WTC11 (cell line): ENCODE measurements at regions not wholly inside any gene's neighbourhood (a gene's known extent, or its start where the extent isn't known, plus 50 kb on each side); places are given as distances from the start of the nearest gene placed in this dataset.

Source experiments
- ATAC-seq: fragments of 200-7000 bp; cut with Tn5 transposase; 2 replicates; pipeline ENCODE4 v1.10.0; 2021; ENCODE audit warnings: mild to moderate bottlenecking, moderate library complexity
- CTCF ChIA-PET: fragments of 300-600 bp; sonication (Branson Sonifier 250); formaldehyde crosslinking; loops from one replicate; lab custom pipeline; 2021; ENCODE audit warnings: antibody characterized with exemption; lab: Charles Lee
- POLR2A ChIA-PET: fragments of 350-600 bp; sonication (Branson Sonifier 250); formaldehyde crosslinking; loops from one replicate; lab custom pipeline; 2021; ENCODE audit warnings: antibody characterized with exemption; lab: Charles Lee
- DNase-seq: peaks from one replicate; pipeline ENCODE4 v3.0.0; 2021; ENCODE audit warnings: low spot score
- H3K27ac Mint-ChIP-seq: 2 replicates; pipeline ENCODE4 v1.8.0; 2021; ENCODE audit warnings: mixed read lengths
- H3K27me3 Mint-ChIP-seq: 2 replicates; pipeline ENCODE4 v1.8.0; 2021; ENCODE audit warnings: low read depth, mild to moderate bottlenecking, moderate library complexity, mixed read lengths
- H3K36me3 Mint-ChIP-seq: 2 replicates; pipeline ENCODE4 v1.8.0; 2021; ENCODE audit warnings: mixed read lengths
- H3K4me1 Mint-ChIP-seq: 2 replicates; pipeline ENCODE4 v1.8.0; 2022; ENCODE audit warnings: mixed read lengths
- H3K4me3 Mint-ChIP-seq: 2 replicates; pipeline ENCODE4 v1.8.0; 2021; ENCODE audit warnings: mild to moderate bottlenecking, moderate library complexity, mixed read lengths
- H3K9me3 Mint-ChIP-seq: 2 replicates; pipeline ENCODE4 v1.8.0; 2021; ENCODE audit warnings: mixed read lengths
- ATF2 ChIP-seq: sonication (generic); formaldehyde crosslinking; IDR thresholded peaks from 2 replicates; pipeline ENCODE4 v1.8.1; 2022; ENCODE audit warnings: low read depth, missing genetic modification reagents, borderline replicate concordance
- CBFB ChIP-seq: sonication (generic); formaldehyde crosslinking; IDR thresholded peaks from 2 replicates; pipeline ENCODE4 v1.8.1; 2022; ENCODE audit warnings: mild to moderate bottlenecking, low read depth, missing genetic modification reagents
- E2F5 ChIP-seq: sonication (generic); formaldehyde crosslinking; IDR thresholded peaks from 2 replicates; pipeline ENCODE4 v1.8.1; 2022; ENCODE audit warnings: mild to moderate bottlenecking, moderate library complexity, missing genetic modification reagents
- FOXP1 ChIP-seq: sonication (generic); formaldehyde crosslinking; IDR thresholded peaks from 2 replicates; pipeline ENCODE4 v1.8.0; 2022; ENCODE audit warnings: missing genetic modification reagents, mild to moderate bottlenecking, moderate library complexity, borderline replicate concordance
- JUN ChIP-seq: sonication (generic); formaldehyde crosslinking; IDR thresholded peaks from 2 replicates; pipeline ENCODE4 v1.8.0; 2023; ENCODE audit warnings: mild to moderate bottlenecking, missing genetic modification reagents
- NFATC4 ChIP-seq: fragments of 250-450 bp; sonication (Bioruptor Pico); IDR thresholded peaks from 2 replicates; pipeline ENCODE4 v1.9.0; 2021; ENCODE audit warnings: mild to moderate bottlenecking
- NFE2L1 ChIP-seq: sonication (generic); formaldehyde crosslinking; IDR thresholded peaks from 2 replicates; pipeline ENCODE4 v1.8.1; 2023; ENCODE audit warnings: missing genetic modification reagents
- NFYB ChIP-seq: sonication (generic); formaldehyde crosslinking; conservative IDR thresholded peaks from 2 replicates; pipeline ENCODE4 v1.8.0; 2022; ENCODE audit warnings: low read depth, missing genetic modification reagents
- NR1H2 ChIP-seq: sonication (generic); formaldehyde crosslinking; IDR thresholded peaks from 2 replicates; pipeline ENCODE4 v1.9.0; 2021; ENCODE audit warnings: mild to moderate bottlenecking, moderate library complexity, missing genetic modification reagents
- PRRX2 ChIP-seq: fragments of 250-450 bp; sonication (Bioruptor Pico); IDR thresholded peaks from 2 replicates; pipeline ENCODE4 v1.8.0; 2021; ENCODE audit warnings: mild to moderate bottlenecking
- SMAD3 ChIP-seq: sonication (generic); formaldehyde crosslinking; IDR thresholded peaks from 2 replicates; pipeline ENCODE4 v1.8.0; 2022; ENCODE audit warnings: missing genetic modification reagents, mild to moderate bottlenecking, borderline replicate concordance
- SMAD4 ChIP-seq: sonication (generic); formaldehyde crosslinking; IDR thresholded peaks from 2 replicates; pipeline ENCODE4 v1.8.0; 2022; ENCODE audit warnings: mild to moderate bottlenecking, missing genetic modification reagents
- TEAD1 ChIP-seq: sonication (generic); formaldehyde crosslinking; IDR thresholded peaks from 2 replicates; pipeline ENCODE4 v1.8.0; 2022; ENCODE audit warnings: mild to moderate bottlenecking, missing genetic modification reagents
- TEAD4 ChIP-seq: sonication (generic); formaldehyde crosslinking; IDR thresholded peaks from 2 replicates; pipeline ENCODE4 v1.8.0; 2022; ENCODE audit warnings: mild to moderate bottlenecking, missing genetic modification reagents
- TP53 ChIP-seq: sonication (generic); formaldehyde crosslinking; IDR thresholded peaks from 2 replicates; pipeline ENCODE4 v1.8.1; 2023; ENCODE audit warnings: mild to moderate bottlenecking, missing genetic modification reagents
- ZNF138 ChIP-seq: sonication (generic); formaldehyde crosslinking; conservative IDR thresholded peaks from 2 replicates; pipeline ENCODE4 v1.8.1; 2022; ENCODE audit warnings: mild to moderate bottlenecking, moderate library complexity, missing genetic modification reagents
- ZNF219 ChIP-seq: sonication (generic); formaldehyde crosslinking; IDR thresholded peaks from 2 replicates; pipeline ENCODE4 v1.8.0; 2023; ENCODE audit warnings: missing genetic modification reagents, mild to moderate bottlenecking, borderline replicate concordance
- ZNF416 ChIP-seq: fragments of 250-450 bp; sonication (Bioruptor Pico); IDR thresholded peaks from 2 replicates; pipeline ENCODE4 v1.9.0; 2021; ENCODE audit warnings: mild to moderate bottlenecking, inconsistent platforms
- ZNF671 ChIP-seq: fragments of 250-450 bp; sonication (Bioruptor Pico); IDR thresholded peaks from 2 replicates; pipeline ENCODE4 v1.8.0; 2021; ENCODE audit warnings: mild to moderate bottlenecking
- TF ChIP-seq, protein P1 (sequence below): sonication (generic); formaldehyde crosslinking; IDR thresholded peaks from 2 replicates; pipeline ENCODE4 v1.8.0; 2023; ENCODE audit warnings: missing genetic modification reagents, mild to moderate bottlenecking, borderline replicate concordance
- TF ChIP-seq, protein P2 (sequence below): sonication (generic); formaldehyde crosslinking; IDR thresholded peaks from 2 replicates; pipeline ENCODE4 v1.8.1; 2022; ENCODE audit warnings: mild to moderate bottlenecking, missing genetic modification reagents, moderate library complexity, borderline replicate concordance

- no peaks in the 10 kb centered on the region for H3K27me3 Mint-ChIP-seq
- H3K36me3 Mint-ChIP-seq = no peaks in the 10 kb centered on the region
- ChIA-PET POLR2A (no interaction called here), CTCF (no interaction called here)
- TF ChIP-seq ZNF416 (CRISPR knock-in tag) = no peak
- TF ChIP-seq, protein P1, sequence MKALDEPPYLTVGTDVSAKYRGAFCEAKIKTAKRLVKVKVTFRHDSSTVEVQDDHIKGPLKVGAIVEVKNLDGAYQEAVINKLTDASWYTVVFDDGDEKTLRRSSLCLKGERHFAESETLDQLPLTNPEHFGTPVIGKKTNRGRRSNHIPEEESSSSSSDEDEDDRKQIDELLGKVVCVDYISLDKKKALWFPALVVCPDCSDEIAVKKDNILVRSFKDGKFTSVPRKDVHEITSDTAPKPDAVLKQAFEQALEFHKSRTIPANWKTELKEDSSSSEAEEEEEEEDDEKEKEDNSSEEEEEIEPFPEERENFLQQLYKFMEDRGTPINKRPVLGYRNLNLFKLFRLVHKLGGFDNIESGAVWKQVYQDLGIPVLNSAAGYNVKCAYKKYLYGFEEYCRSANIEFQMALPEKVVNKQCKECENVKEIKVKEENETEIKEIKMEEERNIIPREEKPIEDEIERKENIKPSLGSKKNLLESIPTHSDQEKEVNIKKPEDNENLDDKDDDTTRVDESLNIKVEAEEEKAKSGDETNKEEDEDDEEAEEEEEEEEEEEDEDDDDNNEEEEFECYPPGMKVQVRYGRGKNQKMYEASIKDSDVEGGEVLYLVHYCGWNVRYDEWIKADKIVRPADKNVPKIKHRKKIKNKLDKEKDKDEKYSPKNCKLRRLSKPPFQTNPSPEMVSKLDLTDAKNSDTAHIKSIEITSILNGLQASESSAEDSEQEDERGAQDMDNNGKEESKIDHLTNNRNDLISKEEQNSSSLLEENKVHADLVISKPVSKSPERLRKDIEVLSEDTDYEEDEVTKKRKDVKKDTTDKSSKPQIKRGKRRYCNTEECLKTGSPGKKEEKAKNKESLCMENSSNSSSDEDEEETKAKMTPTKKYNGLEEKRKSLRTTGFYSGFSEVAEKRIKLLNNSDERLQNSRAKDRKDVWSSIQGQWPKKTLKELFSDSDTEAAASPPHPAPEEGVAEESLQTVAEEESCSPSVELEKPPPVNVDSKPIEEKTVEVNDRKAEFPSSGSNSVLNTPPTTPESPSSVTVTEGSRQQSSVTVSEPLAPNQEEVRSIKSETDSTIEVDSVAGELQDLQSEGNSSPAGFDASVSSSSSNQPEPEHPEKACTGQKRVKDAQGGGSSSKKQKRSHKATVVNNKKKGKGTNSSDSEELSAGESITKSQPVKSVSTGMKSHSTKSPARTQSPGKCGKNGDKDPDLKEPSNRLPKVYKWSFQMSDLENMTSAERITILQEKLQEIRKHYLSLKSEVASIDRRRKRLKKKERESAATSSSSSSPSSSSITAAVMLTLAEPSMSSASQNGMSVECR (CRISPR knock-in tag) = no peak
- TF ChIP-seq E2F5 (CRISPR knock-in tag) = no peak
- TF ChIP-seq TP53 (CRISPR knock-in tag) = no peak
- TF ChIP-seq JUN = no peak
- TF ChIP-seq ATF2 (CRISPR knock-in tag) = no peak
- H3K9me3 Mint-ChIP-seq = peaks cover 10% of the 10 kb centered on the region
- H3K4me1 Mint-ChIP-seq = no peaks in the 10 kb centered on the region
- DNase-seq (no peak), ATAC-seq (no peak)
- no peak overlapping the region for H3K4me3 Mint-ChIP-seq
- H3K27ac Mint-ChIP-seq = no peak overlapping the region
These were observed 57.8 kb upstream of the NDST4 start for GRCh38 chr4:115171220-115171619.

DNA sequence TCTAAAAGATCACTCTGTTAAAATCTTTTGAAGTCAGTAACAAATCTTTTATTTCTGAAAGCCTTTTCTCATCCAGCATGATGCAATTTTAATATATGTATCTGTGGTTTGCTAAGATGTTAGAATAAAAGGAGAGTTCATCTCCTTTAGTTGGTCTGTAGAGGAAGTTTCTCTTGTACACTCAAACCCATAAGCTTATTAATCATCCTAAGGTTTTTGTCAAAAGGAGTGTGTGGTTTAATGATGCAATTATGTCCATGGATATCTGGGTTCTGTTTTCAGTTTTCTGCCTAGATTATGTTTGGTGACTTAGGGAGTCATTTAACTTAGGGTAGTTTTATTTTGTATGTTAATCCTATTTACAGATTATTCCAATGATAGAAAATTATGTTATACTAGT, 52.1 kb upstream of the NDST4 start:
- no peaks in the 10 kb centered on the region for H3K4me1 Mint-ChIP-seq
- no peaks in the 10 kb centered on the region for H3K36me3 Mint-ChIP-seq
- no peak overlapping the region for H3K27ac Mint-ChIP-seq
- H3K27me3 Mint-ChIP-seq = no peaks in the 10 kb centered on the region
- H3K9me3 Mint-ChIP-seq = peaks cover 7% of the 10 kb centered on the region
- no peak for DNase-seq
- TF ChIP-seq SMAD4 (CRISPR knock-in tag) = no peak
- TF ChIP-seq SMAD3 (CRISPR knock-in tag) = no peak
- TF ChIP-seq, protein P1 (CRISPR knock-in tag) = no peak
- no peak for TF ChIP-seq NR1H2 (CRISPR knock-in tag)
- no peak for TF ChIP-seq FOXP1 (CRISPR knock-in tag)
- no peak for TF ChIP-seq NFE2L1
- no peak for TF ChIP-seq CBFB (CRISPR knock-in tag)
- TF ChIP-seq NFYB (CRISPR knock-in tag) = no peak
- TF ChIP-seq ZNF219 (CRISPR knock-in tag) = no peak
- no peak for TF ChIP-seq TEAD4 (CRISPR knock-in tag)
- TF ChIP-seq TEAD1 (CRISPR knock-in tag) = no peak
- TF ChIP-seq PRRX2 (CRISPR knock-in tag) = no peak
- TF ChIP-seq ZNF138 = no peak
- TF ChIP-seq ZNF671 (CRISPR knock-in tag) = no peak
- TF ChIP-seq NFATC4 = no peak
- TF ChIP-seq, protein P2, sequence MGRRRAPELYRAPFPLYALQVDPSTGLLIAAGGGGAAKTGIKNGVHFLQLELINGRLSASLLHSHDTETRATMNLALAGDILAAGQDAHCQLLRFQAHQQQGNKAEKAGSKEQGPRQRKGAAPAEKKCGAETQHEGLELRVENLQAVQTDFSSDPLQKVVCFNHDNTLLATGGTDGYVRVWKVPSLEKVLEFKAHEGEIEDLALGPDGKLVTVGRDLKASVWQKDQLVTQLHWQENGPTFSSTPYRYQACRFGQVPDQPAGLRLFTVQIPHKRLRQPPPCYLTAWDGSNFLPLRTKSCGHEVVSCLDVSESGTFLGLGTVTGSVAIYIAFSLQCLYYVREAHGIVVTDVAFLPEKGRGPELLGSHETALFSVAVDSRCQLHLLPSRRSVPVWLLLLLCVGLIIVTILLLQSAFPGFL (CRISPR knock-in tag) = no peak
- CTCF ChIA-PET = no interaction called here
- H3K4me3 Mint-ChIP-seq = no peak overlapping the region
- no peak for ATAC-seq
- POLR2A ChIA-PET = no interaction called here
